HUES64 (cell line): ENCODE measurements at regions not wholly inside any gene's neighbourhood (a gene's known extent, or its start where the extent isn't known, plus 50 kb on each side); places are given as distances from the start of the nearest gene placed in this dataset.
"Not testable (repeated sequence)": the region's sequence is repeated elsewhere in the genome, so short reads cannot be mapped to it uniquely, and the experiment has no call there.

ENCODE experiments used
- H3K27ac ChIP-seq: 2 replicates; pipeline ENCODE4 v1.7.0; 2013; ENCODE audit warnings: low read depth, low read length, inconsistent platforms
- H3K27me3 ChIP-seq: 2 replicates; pipeline ENCODE4 v1.6.1; 2013; ENCODE audit warnings: mild to moderate bottlenecking, low read length; ENCODE audit not compliant: insufficient read depth
- H3K36me3 ChIP-seq: 2 replicates; pipeline ENCODE4 v1.6.1; 2013; ENCODE audit warnings: mild to moderate bottlenecking, low read length; ENCODE audit not compliant: insufficient read depth
- H3K4me1 ChIP-seq: 2 replicates; pipeline ENCODE4 v1.6.1; 2013; ENCODE audit warnings: mild to moderate bottlenecking, low read length, moderate library complexity; ENCODE audit not compliant: insufficient read depth
- H3K4me3 ChIP-seq: 2 replicates; pipeline ENCODE4 v1.5.1; 2013; ENCODE audit warnings: mild to moderate bottlenecking, low read length, moderate library complexity
- H3K9ac ChIP-seq: 2 replicates; pipeline ENCODE4 v1.6.1; 2013; ENCODE audit warnings: mild to moderate bottlenecking, low read depth, low read length
- H3K9me3 ChIP-seq: 2 replicates; pipeline ENCODE4 v1.6.1; 2013; ENCODE audit warnings: low read depth, low read length; ENCODE audit not compliant: insufficient read depth
- WGBS: fragments of 150-250, 120-280 bp; methylation state at CpG from one replicate; pipeline ENCODE4 v1.1.7; 2013; ENCODE audit warnings: missing lambda C conversion rate; 5-methylcytosine and 5-hydroxymethylcytosine counted together

DNA sequence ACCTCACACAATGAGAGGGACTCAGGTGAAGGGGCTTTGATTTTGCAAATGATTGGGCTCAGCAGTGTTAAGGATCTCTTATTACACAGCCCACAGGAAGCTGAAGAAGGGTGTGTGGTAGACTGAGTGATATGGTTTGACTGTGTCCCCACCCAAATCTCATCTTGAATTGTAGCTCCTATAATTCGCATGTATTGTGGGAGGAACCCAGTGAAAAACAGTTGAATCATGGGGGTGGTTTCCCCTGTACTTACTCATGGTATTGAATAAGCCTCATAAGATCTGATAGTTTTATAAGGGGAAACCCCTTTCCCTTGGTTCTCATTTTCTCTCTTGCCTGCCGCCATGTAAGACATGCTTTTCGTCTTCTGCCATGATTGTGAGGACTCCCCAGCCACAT, 132.5 kb upstream of the FBXL7 start:
- no peaks in the 10 kb centered on the region for H3K4me1 ChIP-seq
- no peaks in the 10 kb centered on the region for H3K27me3 ChIP-seq
- H3K4me3 ChIP-seq = no peak overlapping the region
- 96% methylated on average over 2 of the region's 3 CpGs for WGBS
- H3K9me3 ChIP-seq = no peaks in the 10 kb centered on the region
- H3K9ac ChIP-seq = no peak overlapping the region
- no peak overlapping the region for H3K27ac ChIP-seq
- H3K36me3 ChIP-seq = no peaks in the 10 kb centered on the region

- no peak overlapping the region for H3K9ac ChIP-seq
- H3K9me3 ChIP-seq = no peaks in the 10 kb centered on the region
- no peaks in the 10 kb centered on the region for H3K4me1 ChIP-seq
- no peak overlapping the region for H3K27ac ChIP-seq
- H3K4me3 ChIP-seq = no peak overlapping the region
- H3K27me3 ChIP-seq = no peaks in the 10 kb centered on the region
- H3K36me3 ChIP-seq = no peaks in the 10 kb centered on the region
- WGBS = 89% methylated on average over 5 of the region's 6 CpGs
Observed at GRCh38 chr5:15366676-15367391, 133.1 kb upstream of the FBXL7 start.

GRCh38 chr5:15365070-15365469, 134.9 kb upstream of the FBXL7 start:
- Histone ChIP-seq H3K4me3 (no peak overlapping the region), H3K36me3 (no peaks in the 10 kb centered on the region), H3K27ac (no peak overlapping the region), H3K27me3 (no peaks in the 10 kb centered on the region), H3K9ac (no peak overlapping the region), H3K4me1 (no peaks in the 10 kb centered on the region), H3K9me3 (no peaks in the 10 kb centered on the region)

- Histone ChIP-seq H3K4me3 (no peak overlapping the region), H3K9me3 (no peaks in the 10 kb centered on the region), H3K9ac (no peak overlapping the region), H3K27ac (no peak overlapping the region), H3K36me3 (no peaks in the 10 kb centered on the region), H3K4me1 (no peaks in the 10 kb centered on the region), H3K27me3 (no peaks in the 10 kb centered on the region)
- 85% methylated on average over 2 of the region's 2 CpGs for WGBS
Observed at GRCh38 chr5:15363601-15364000, 136.4 kb upstream of the FBXL7 start.

- H3K36me3 ChIP-seq, H3K9ac ChIP-seq, H3K27me3 ChIP-seq, H3K9me3 ChIP-seq, H3K27ac ChIP-seq, H3K4me3 ChIP-seq: not testable (repeated sequence)
- WGBS = 91% methylated on average over 4 of the region's 4 CpGs
- H3K4me1 ChIP-seq = peaks cover 11% of the 10 kb centered on the region
Observed at GRCh38 chr5:15357092-15357453, 142.9 kb upstream of the FBXL7 start.

DNA sequence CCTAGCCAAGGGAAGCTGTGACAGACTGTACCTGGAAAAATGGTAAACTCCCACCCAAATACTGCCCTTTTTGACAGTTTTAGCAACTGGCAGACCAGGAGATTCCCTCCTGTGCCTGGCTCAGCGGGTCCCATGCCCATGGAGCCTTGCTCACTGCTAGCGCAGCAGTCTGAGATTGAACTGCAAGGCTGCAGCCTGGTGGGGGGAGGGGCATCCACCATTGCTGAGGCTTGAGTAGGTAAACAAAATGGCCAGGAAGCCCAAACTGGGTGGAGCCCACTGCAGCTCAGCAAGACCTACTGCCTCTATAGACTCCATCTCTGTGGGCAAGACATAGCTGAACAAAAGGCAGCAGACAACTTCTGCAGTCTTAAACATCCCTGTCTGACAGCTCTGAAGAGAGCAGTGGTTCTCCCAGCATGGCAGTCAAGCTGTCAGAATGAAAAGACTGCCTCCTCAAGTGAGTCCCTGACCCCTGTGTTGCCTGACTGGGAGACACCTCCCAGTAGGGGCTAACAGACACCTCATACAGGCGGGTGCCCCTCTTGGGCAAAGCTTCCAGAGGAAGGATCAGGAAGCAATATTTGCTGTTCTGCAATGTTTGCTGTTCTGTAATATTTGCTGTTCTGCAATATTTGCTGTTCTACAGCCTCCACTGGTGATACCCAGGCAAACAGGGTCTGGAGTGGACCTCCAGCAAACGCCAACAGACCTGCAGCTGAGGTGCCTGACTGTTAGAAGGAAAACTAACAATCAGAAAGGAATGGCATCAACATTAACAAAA, 143.5 kb upstream of the FBXL7 start:
- H3K27ac ChIP-seq, H3K36me3 ChIP-seq, H3K9ac ChIP-seq, H3K27me3 ChIP-seq, H3K9me3 ChIP-seq, H3K4me3 ChIP-seq: not testable (repeated sequence)
- H3K4me1 ChIP-seq = peaks cover 11% of the 10 kb centered on the region
- WGBS = 90% methylated on average over 4 of the region's 4 CpGs

GRCh38 chr5:15354021-15354420, 146.0 kb upstream of the FBXL7 start:
- peaks cover 11% of the 10 kb centered on the region for H3K4me1 ChIP-seq
- 53% methylated on average over 5 of the region's 6 CpGs for WGBS
- H3K4me3 ChIP-seq = no peak overlapping the region
- no peaks in the 10 kb centered on the region for H3K36me3 ChIP-seq
- no peak overlapping the region for H3K27ac ChIP-seq
- H3K9me3 ChIP-seq = no peaks in the 10 kb centered on the region
- no peak overlapping the region for H3K9ac ChIP-seq
- H3K27me3 ChIP-seq = no peaks in the 10 kb centered on the region

DNA sequence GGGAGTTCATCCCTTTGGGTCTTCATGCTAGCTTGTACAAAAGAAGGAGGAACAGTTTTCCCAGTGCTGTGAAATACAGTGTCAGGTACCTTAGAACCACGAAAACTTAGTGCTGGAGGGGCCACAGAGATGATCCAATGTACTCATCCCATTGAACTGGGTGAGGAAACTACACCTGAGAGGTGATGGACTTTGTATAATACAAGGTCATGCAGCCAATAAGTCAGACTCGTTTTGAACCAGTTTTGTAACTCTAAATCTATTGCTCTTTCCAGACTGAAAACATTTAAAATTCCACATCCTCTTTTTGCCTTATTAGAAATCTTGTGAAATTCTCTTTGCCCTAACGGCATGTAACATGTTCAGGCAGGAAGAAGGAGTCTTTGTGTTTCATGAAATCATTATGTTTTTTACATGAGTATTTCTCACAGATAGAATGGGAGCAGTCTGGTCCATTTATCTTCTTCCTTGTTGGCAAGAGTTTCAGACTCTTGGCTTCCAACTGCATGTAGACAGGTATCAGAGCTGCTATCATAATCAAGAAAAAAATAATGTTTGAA, 146.8 kb upstream of the FBXL7 start:
- WGBS = 92% methylated on average over 3 of the region's 3 CpGs
- H3K27me3 ChIP-seq = no peaks in the 10 kb centered on the region
- H3K9me3 ChIP-seq = no peaks in the 10 kb centered on the region
- H3K4me3 ChIP-seq = no peak overlapping the region
- no peak overlapping the region for H3K27ac ChIP-seq
- H3K36me3 ChIP-seq = no peaks in the 10 kb centered on the region
- H3K9ac ChIP-seq = no peak overlapping the region
- peaks cover 11% of the 10 kb centered on the region for H3K4me1 ChIP-seq

GRCh38 chr5:15350614-15351013, 149.4 kb upstream of the FBXL7 start:
- H3K27me3 ChIP-seq = no peaks in the 10 kb centered on the region
- 86% methylated on average over 1 of the region's 1 CpG for WGBS
- no peaks in the 10 kb centered on the region for H3K9me3 ChIP-seq

DNA sequence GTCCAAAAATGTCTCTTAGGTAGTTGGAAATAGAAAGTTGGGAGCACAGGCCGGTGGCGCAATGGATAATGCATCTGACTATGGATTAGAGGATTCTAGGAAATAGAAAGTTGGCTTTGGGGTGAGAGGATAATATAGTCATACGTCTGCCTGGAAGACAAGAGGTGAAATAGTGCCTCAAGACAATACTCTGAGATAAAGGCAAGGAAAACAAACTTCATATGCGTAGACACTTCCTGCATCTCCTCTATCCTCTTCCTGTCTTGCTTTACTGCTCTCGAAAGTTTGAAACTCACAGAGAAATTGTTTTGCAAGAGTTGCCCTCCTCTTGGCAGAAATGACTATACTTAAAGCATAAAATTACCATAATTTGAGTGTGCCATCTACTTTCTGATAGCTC, 153.2 kb upstream of the FBXL7 start:
- Histone ChIP-seq H3K27ac (no peak overlapping the region), H3K27me3 (no peaks in the 10 kb centered on the region), H3K9me3 (no peaks in the 10 kb centered on the region), H3K9ac (no peak overlapping the region), H3K4me3 (no peak overlapping the region), H3K4me1 (no peaks in the 10 kb centered on the region), H3K36me3 (no peaks in the 10 kb centered on the region)
- 93% methylated on average over 5 of the region's 5 CpGs for WGBS

More at GRCh38 chr5:15350614-15351013, 149.4 kb upstream of the FBXL7 start:
- Histone ChIP-seq H3K27ac (no peak overlapping the region), H3K4me3 (no peak overlapping the region), H3K4me1 (peaks cover 11% of the 10 kb centered on the region), H3K9ac (no peak overlapping the region), H3K36me3 (no peaks in the 10 kb centered on the region)

DNA sequence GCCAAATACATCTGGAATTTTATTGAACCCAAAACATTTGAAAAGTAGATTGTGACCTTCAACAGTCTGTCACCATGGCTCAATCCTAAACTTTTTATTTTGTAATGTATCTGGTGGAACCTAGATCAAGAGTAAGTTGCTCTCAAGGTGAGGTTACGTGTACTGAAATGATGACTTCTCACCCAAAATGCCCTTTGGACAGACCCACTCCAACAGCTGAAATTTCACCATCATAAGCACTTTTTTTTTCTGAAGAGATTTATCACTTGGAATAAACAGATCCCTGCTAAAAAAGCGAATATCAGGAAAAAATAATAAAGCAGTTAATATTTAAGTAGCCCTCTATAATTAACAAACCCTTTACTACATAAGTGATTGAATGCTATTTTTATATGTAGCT, 155.0 kb upstream of the FBXL7 start:
- Histone ChIP-seq H3K9me3 (no peaks in the 10 kb centered on the region), H3K4me1 (no peaks in the 10 kb centered on the region), H3K9ac (no peak overlapping the region), H3K36me3 (no peaks in the 10 kb centered on the region), H3K27me3 (no peaks in the 10 kb centered on the region), H3K27ac (no peak overlapping the region), H3K4me3 (no peak overlapping the region)
- 100% methylated on average over 1 of the region's 2 CpGs for WGBS
